Smooth muscle cell (in vitro differentiated cells): ENCODE measurements at regions not wholly inside any gene's neighbourhood (a gene's known extent, or its start where the extent isn't known, plus 50 kb on each side); places are given as distances from the start of the nearest gene placed in this dataset.

ENCODE experiments used
- DNase-seq: peaks from one replicate; lab custom pipeline; 2025; ENCODE audit not compliant: unreplicated experiment; lab: John Stamatoyannopoulos, UW
- H2AFZ ChIP-seq: fragments of 200-600 bp; sonication (generic); 2 replicates; pipeline ENCODE4 v1.6.0; 2016; ENCODE audit warnings: antibody characterized with exemption, low read depth, mild to moderate bottlenecking
- H3F3A ChIP-seq: fragments of 200-600 bp; sonication (generic); 2 replicates; pipeline ENCODE4 v1.6.0; 2017; ENCODE audit warnings: antibody characterized with exemption, low read depth
- H3K27ac ChIP-seq: fragments of 200-600 bp; sonication (generic); 2 replicates; pipeline ENCODE4 v1.5.1; 2016; ENCODE audit warnings: low read depth, mild to moderate bottlenecking
- H3K27me3 ChIP-seq: fragments of 200-600 bp; sonication (generic); 2 replicates; pipeline ENCODE4 v1.6.1; 2016; ENCODE audit warnings: low read depth, mild to moderate bottlenecking
- H3K36me3 ChIP-seq: fragments of 200-600 bp; sonication (generic); 2 replicates; pipeline ENCODE4 v1.5.1; 2016; ENCODE audit warnings: low read depth
- H3K4me1 ChIP-seq: fragments of 200-600 bp; sonication (generic); 2 replicates; pipeline ENCODE4 v1.5.1; 2016; ENCODE audit warnings: low read depth
- H3K4me2 ChIP-seq: fragments of 200-600 bp; sonication (generic); 2 replicates; pipeline ENCODE4 v1.6.0; 2016; ENCODE audit warnings: mild to moderate bottlenecking
- H3K4me3 ChIP-seq: fragments of 200-600 bp; sonication (generic); 2 replicates; pipeline ENCODE4 v1.5.1; 2016; ENCODE audit warnings: mild to moderate bottlenecking
- H3K79me2 ChIP-seq: fragments of 200-600 bp; sonication (generic); 2 replicates; pipeline ENCODE4 v1.6.0; 2016; ENCODE audit warnings: low read depth, mild to moderate bottlenecking
- H3K9ac ChIP-seq: fragments of 200-600 bp; sonication (generic); 2 replicates; pipeline ENCODE4 v1.6.0; 2016; ENCODE audit warnings: low read depth
- H3K9me3 ChIP-seq: fragments of 200-600 bp; sonication (generic); replicated peaks from 2 replicates; pipeline ENCODE4 v1.5.1; 2016; ENCODE audit warnings: low read depth
- H4K20me1 ChIP-seq: fragments of 200-600 bp; sonication (generic); 2 replicates; pipeline ENCODE4 v1.6.0; 2016; ENCODE audit warnings: low read depth
- CTCF ChIP-seq: fragments of 200-600 bp; sonication (generic); IDR thresholded peaks from 2 replicates; pipeline ENCODE4 v1.5.1; 2017; ENCODE audit warnings: borderline replicate concordance, mild to moderate bottlenecking, antibody characterized with exemption; ENCODE audit not compliant: insufficient read depth, poor library complexity, severe bottlenecking
- WGBS: methylation state at CpG from one replicate; pipeline ENCODE4 v1.1.7; 2016; ENCODE audit warnings: low lambda C conversion rate; 5-methylcytosine and 5-hydroxymethylcytosine counted together

- Histone ChIP-seq H3K4me1 (no peaks in the 10 kb centered on the region), H3K27me3 (no peaks in the 10 kb centered on the region), H3F3A (no peaks in the 10 kb centered on the region), H4K20me1 (no peaks in the 10 kb centered on the region), H3K9ac (no peak overlapping the region), H3K27ac (no peak overlapping the region), H3K79me2 (no peaks in the 10 kb centered on the region), H2AFZ (no peak overlapping the region), H3K36me3 (no peaks in the 10 kb centered on the region), H3K4me2 (no peak overlapping the region), H3K9me3 (no peaks in the 10 kb centered on the region), H3K4me3 (no peak overlapping the region)
- no peak for DNase-seq
- TF ChIP-seq CTCF: no peak
Observed at GRCh38 chr13:77465603-77466195, 69.8 kb upstream of the SCEL start.

- Histone ChIP-seq H2AFZ (no peak overlapping the region), H3K4me3 (no peak overlapping the region), H4K20me1 (no peaks in the 10 kb centered on the region), H3K4me2 (no peak overlapping the region), H3K27ac (no peak overlapping the region), H3K36me3 (no peaks in the 10 kb centered on the region), H3K9me3 (no peaks in the 10 kb centered on the region), H3K27me3 (no peaks in the 10 kb centered on the region), H3K79me2 (no peaks in the 10 kb centered on the region), H3F3A (no peaks in the 10 kb centered on the region), H3K9ac (no peak overlapping the region), H3K4me1 (peaks cover 8% of the 10 kb centered on the region)
- WGBS: 20% methylated on average over 2 of the region's 2 CpGs
- no peak for DNase-seq
- TF ChIP-seq CTCF: no peak
Observed at GRCh38 chr13:77460195-77460594, 75.3 kb upstream of the SCEL start.

DNA sequence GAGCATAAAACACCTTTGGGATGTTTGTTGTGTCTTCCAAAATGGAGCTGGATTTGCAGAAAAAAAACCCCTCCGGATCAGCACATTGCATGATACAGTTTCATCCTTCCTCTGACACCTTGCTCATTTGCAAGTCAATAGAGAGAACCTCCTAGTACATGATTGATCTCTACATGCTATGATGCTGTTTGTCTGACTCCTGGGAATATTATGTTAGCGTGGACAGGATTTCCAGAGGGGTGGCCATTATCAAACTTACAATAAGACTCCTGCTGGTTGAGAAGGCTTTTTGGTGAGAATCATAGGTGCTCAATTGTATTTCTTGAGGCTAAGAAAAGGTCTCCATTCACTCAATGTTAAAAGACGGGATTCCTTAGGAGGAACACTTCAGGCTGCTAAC, 75.9 kb upstream of the SCEL start:
- no peak overlapping the region for H2AFZ ChIP-seq
- no peaks in the 10 kb centered on the region for H3K9me3 ChIP-seq
- no peaks in the 10 kb centered on the region for H3K79me2 ChIP-seq
- no peaks in the 10 kb centered on the region for H3K36me3 ChIP-seq
- H3K4me1 ChIP-seq: peaks cover 8% of the 10 kb centered on the region
- H4K20me1 ChIP-seq: no peaks in the 10 kb centered on the region
- H3F3A ChIP-seq: no peaks in the 10 kb centered on the region
- H3K27me3 ChIP-seq: no peaks in the 10 kb centered on the region
- TF ChIP-seq CTCF: no peak
- H3K4me2 ChIP-seq: no peak overlapping the region
- H3K4me3 ChIP-seq: no peak overlapping the region
- no peak overlapping the region for H3K27ac ChIP-seq
- no peak for DNase-seq
- WGBS: 82% methylated on average over 3 of the region's 3 CpGs
- no peak overlapping the region for H3K9ac ChIP-seq

GRCh38 chr13:77458736-77459135, 76.8 kb upstream of the SCEL start:
- Histone ChIP-seq H3K27me3 (no peaks in the 10 kb centered on the region), H3K79me2 (no peaks in the 10 kb centered on the region), H4K20me1 (no peaks in the 10 kb centered on the region), H3K27ac (no peak overlapping the region), H3K36me3 (no peaks in the 10 kb centered on the region), H3K4me1 (peaks cover 8% of the 10 kb centered on the region), H3K4me3 (no peak overlapping the region), H3K4me2 (no peak overlapping the region), H3K9ac (no peak overlapping the region), H2AFZ (no peak overlapping the region), H3F3A (no peaks in the 10 kb centered on the region), H3K9me3 (no peaks in the 10 kb centered on the region)
- DNase-seq: no peak
- no peak for TF ChIP-seq CTCF
- WGBS: 60% methylated on average over 1 of the region's 1 CpG
